HepG2 (cell line): ENCODE measurements at regions not wholly inside any gene's neighbourhood (a gene's known extent, or its start where the extent isn't known, plus 50 kb on each side); places are given as distances from the start of the nearest gene placed in this dataset.

Experiments
- ATAC-seq: fragments of 200-7000 bp; cut with Tn5 transposase; 3 replicates; pipeline ENCODE4 v1.9.1; 2020; ENCODE audit warnings: mild to moderate bottlenecking, moderate library complexity
- BruUV-seq: library from RNA; stranded (reverse); fragments of 400-500 nt; replicated peaks from 2 replicates; lab custom pipeline; 2021; lab: Mats Ljungman, UMichigan
- CTCF ChIA-PET: fragments of 300-600 bp; formaldehyde crosslinking; extraction: SDS; loops from one replicate; lab custom pipeline; 2021; ENCODE audit warnings: low total read pairs, inconsistent platforms, low intra/inter-chr PET ratio; lab: Yijun Ruan, JAX
- POLR2A ChIA-PET: fragments of 350-600 bp; sonication (Branson Sonifier 250); formaldehyde crosslinking; loops from one replicate; lab custom pipeline; 2020; ENCODE audit warnings: antibody characterized with exemption, inconsistent platforms; lab: Yijun Ruan, JAX
- DNase-seq: peaks from one replicate; pipeline ENCODE4 v3.0.0-alpha.2; 2015; ENCODE audit warnings: low spot score
- FAIRE-seq: peaks from 3 replicates; lab custom pipeline; 2011; peaks lifted over from hg19 to GRCh38; lab: Jason Lieb, UNC
- H2AFZ ChIP-seq: one replicate; pipeline ENCODE4 v1.6.1; 2011; ENCODE audit warnings: low read length, inconsistent platforms
- H3K27ac ChIP-seq: fragments of 300-600 bp; 3 replicates; pipeline ENCODE4 v1.8.0; 2011; ENCODE audit warnings: mixed run types, mild to moderate bottlenecking, mixed read lengths, low read length, inconsistent platforms; ENCODE audit not compliant: insufficient read depth; ENCODE audit errors: extremely low read length
- H3K27me3 ChIP-seq, 2 experiments: fragments of 200-600 bp in 1 of 2; 2 replicates in 1 of 2; 3 replicates in 1 of 2; pipeline versions ENCODE4 v1.6.0 to v1.8.0; 2011; ENCODE audit warnings: low read length in 2 of 2, mild to moderate bottlenecking in 2 of 2, moderate library complexity in 2 of 2, inconsistent platforms in 1 of 2; ENCODE audit not compliant: insufficient read depth in 2 of 2, control insufficient read depth in 1 of 2
- H3K36me3 ChIP-seq, 2 experiments: fragments of 200-600 bp in 1 of 2; replicated peaks in 1 of 2; 2 replicates in 1 of 2; 3 replicates in 1 of 2; pipeline versions ENCODE4 v1.5.1 to v1.8.0; 2011; ENCODE audit warnings: low read length in 2 of 2, inconsistent platforms in 1 of 2; ENCODE audit not compliant: insufficient read depth in 2 of 2, control insufficient read depth in 1 of 2
- H3K4me1 ChIP-seq: 2 replicates; pipeline ENCODE4 v1.5.1; 2012; ENCODE audit warnings: low read length, inconsistent platforms; ENCODE audit not compliant: insufficient read depth
- H3K4me2 ChIP-seq: 2 replicates; pipeline ENCODE4 v1.6.0; 2011; ENCODE audit warnings: low read depth, low read length, inconsistent platforms
- H3K4me3 ChIP-seq, 3 experiments: fragments of 200-600 bp in 1 of 3; sonication (generic), shearing (Covaris generic) in 1 of 3; replicated peaks in 1 of 3; 2 replicates each; pipeline ENCODE4 v1.5.1; 2011 to 2016; ENCODE audit warnings: low read length in 3 of 3, inconsistent platforms in 2 of 3, low read depth in 2 of 3, mild to moderate bottlenecking in 2 of 3, control low read depth in 1 of 3, mixed read lengths in 1 of 3; ENCODE audit not compliant: insufficient read depth in 1 of 3
- H3K79me2 ChIP-seq: one replicate; pipeline ENCODE4 v1.6.1; 2011; ENCODE audit warnings: low read length, inconsistent platforms; ENCODE audit not compliant: insufficient read depth
- H3K9ac ChIP-seq: 2 replicates; pipeline ENCODE4 v1.6.0; 2011; ENCODE audit warnings: mild to moderate bottlenecking, low read depth, low read length, inconsistent platforms; ENCODE audit not compliant: insufficient read depth
- H3K9me3 ChIP-seq: 2 replicates; pipeline ENCODE4 v1.5.1; 2012; ENCODE audit warnings: mild to moderate bottlenecking, low read length
- H4K20me1 ChIP-seq: 2 replicates; pipeline ENCODE4 v1.6.0; 2011; ENCODE audit warnings: inconsistent platforms, mild to moderate bottlenecking, low read length, moderate library complexity; ENCODE audit not compliant: insufficient read depth
- CAMTA2 ChIP-seq: sonication (generic); formaldehyde crosslinking; IDR thresholded peaks from 2 replicates; pipeline ENCODE4 v1.4.0; 2020; ENCODE audit warnings: mild to moderate bottlenecking, missing genetic modification reagents, borderline replicate concordance
- DNMT1 ChIP-seq: sonication (generic); formaldehyde crosslinking; IDR thresholded peaks from 2 replicates; pipeline ENCODE4 v1.5.1; 2020; ENCODE audit warnings: mild to moderate bottlenecking, missing genetic modification reagents
- ETV6 ChIP-seq: sonication (generic); formaldehyde crosslinking; conservative IDR thresholded peaks from 2 replicates; pipeline ENCODE4 v1.4.0; 2020; ENCODE audit warnings: missing genetic modification reagents
- ISL2 ChIP-seq: sonication (generic); formaldehyde crosslinking; IDR thresholded peaks from 2 replicates; pipeline ENCODE4 v1.5.0; 2020; ENCODE audit warnings: missing genetic modification reagents
- MZF1 ChIP-seq: sonication (generic); formaldehyde crosslinking; IDR thresholded peaks from 2 replicates; pipeline ENCODE4 v1.8.1; 2023; ENCODE audit warnings: mild to moderate bottlenecking, missing genetic modification reagents, borderline replicate concordance
- NPAS2 ChIP-seq: sonication (generic); formaldehyde crosslinking; IDR thresholded peaks from 2 replicates; pipeline ENCODE4 v1.8.0; 2022; ENCODE audit warnings: mild to moderate bottlenecking, missing genetic modification reagents, borderline replicate concordance
- PITX1 ChIP-seq: sonication (generic); formaldehyde crosslinking; IDR thresholded peaks from 2 replicates; pipeline ENCODE4 v1.5.1; 2020; ENCODE audit warnings: mild to moderate bottlenecking, missing genetic modification reagents
- SIN3A ChIP-seq: IDR thresholded peaks from 2 replicates; pipeline ENCODE4 v1.6.1; 2011; ENCODE audit warnings: low read depth, mild to moderate bottlenecking, control low read depth, low read length, borderline replicate concordance
- ZNF143 ChIP-seq: sonication (generic); formaldehyde crosslinking; IDR thresholded peaks from 2 replicates; pipeline ENCODE4 v1.4.0; 2020; ENCODE audit warnings: missing genetic modification reagents
- ZNF513 ChIP-seq: sonication (generic); formaldehyde crosslinking; conservative IDR thresholded peaks from 2 replicates; pipeline ENCODE4 v1.5.0; 2020; ENCODE audit warnings: missing genetic modification reagents
- ZNF576 ChIP-seq: sonication (generic); formaldehyde crosslinking; IDR thresholded peaks from 2 replicates; pipeline ENCODE4 v1.4.0; 2020; ENCODE audit warnings: mild to moderate bottlenecking, missing genetic modification reagents
- ZSCAN25 ChIP-seq: sonication (generic); formaldehyde crosslinking; IDR thresholded peaks from 2 replicates; pipeline ENCODE4 v1.8.0; 2022; ENCODE audit warnings: mild to moderate bottlenecking, missing genetic modification reagents
- ZSCAN29 ChIP-seq: sonication (generic); formaldehyde crosslinking; conservative IDR thresholded peaks from 2 replicates; pipeline ENCODE4 v1.4.0; 2020; ENCODE audit warnings: mild to moderate bottlenecking, missing genetic modification reagents
- WGBS: methylation state at CpG from one replicate; pipeline ENCODE4 v1.1.6; 2017; ENCODE audit warnings: low lambda C conversion rate; 5-methylcytosine and 5-hydroxymethylcytosine counted together
- in situ Hi-C: cut with HindIII; loops from 2 replicates; pipeline ENCODE4 v1.10.0; 2017; ENCODE audit warnings: low pct_unique_long_range_greater_than_20kb; ENCODE audit not compliant: extremely low pct_ligation_motif_present
- intact Hi-C: fragments of 100-400 bp; cut with micrococcal nuclease; formaldehyde crosslinking; loops from one replicate; pipeline ENCODE4 v1.10.0; 2022; ENCODE audit not compliant: unreplicated experiment

- H3K4me1 ChIP-seq: no peaks in the 10 kb centered on the region
- ChIA-PET CTCF (no interaction called here), POLR2A (no interaction called here)
- no peak overlapping the region for H3K4me3 ChIP-seq
- H3K36me3 ChIP-seq: no peaks in the 10 kb centered on the region
- no peaks in the 10 kb centered on the region for H3K79me2 ChIP-seq
- H3K9ac ChIP-seq: no peak overlapping the region
- in situ Hi-C loops: no loop called here
- H3K4me2 ChIP-seq: no peak overlapping the region
- no peaks in the 10 kb centered on the region for H4K20me1 ChIP-seq
- ATAC-seq: no peak
- FAIRE-seq: no peak
- no peak for DNase-seq
- TF ChIP-seq ISL2 (CRISPR knock-in tag) (no peak), SIN3A (no peak), ZNF576 (no peak), ZNF143 (CRISPR knock-in tag) (no peak), CAMTA2 (CRISPR knock-in tag) (no peak), ZNF513 (no peak), ZSCAN25 (CRISPR knock-in tag) (no peak), ZSCAN29 (CRISPR knock-in tag) (no peak), PITX1 (no peak), NPAS2 (CRISPR knock-in tag) (no peak), MZF1 (no peak), DNMT1 (CRISPR knock-in tag) (no peak), ETV6 (CRISPR knock-in tag) (no peak)
- H3K27me3 ChIP-seq: no peaks in the 10 kb centered on the region
- no peak overlapping the region for H2AFZ ChIP-seq
- WGBS: 8% methylated on average over 1 of the region's 1 CpG
- intact Hi-C loops: no loop called here
- BruUV-seq: no TSS peak
- peaks cover 22% of the 10 kb centered on the region for H3K9me3 ChIP-seq
- H3K27ac ChIP-seq: no peak overlapping the region
Measured at GRCh38 chr2:145905371-145905770, 1385.5 kb upstream of the ZEB2 start.
